ENCODE measurements at regions not wholly inside any gene's neighbourhood (a gene's known extent, or its start where the extent isn't known, plus 50 kb on each side); places are given as distances from the start of the nearest gene placed in this dataset.

DNA sequence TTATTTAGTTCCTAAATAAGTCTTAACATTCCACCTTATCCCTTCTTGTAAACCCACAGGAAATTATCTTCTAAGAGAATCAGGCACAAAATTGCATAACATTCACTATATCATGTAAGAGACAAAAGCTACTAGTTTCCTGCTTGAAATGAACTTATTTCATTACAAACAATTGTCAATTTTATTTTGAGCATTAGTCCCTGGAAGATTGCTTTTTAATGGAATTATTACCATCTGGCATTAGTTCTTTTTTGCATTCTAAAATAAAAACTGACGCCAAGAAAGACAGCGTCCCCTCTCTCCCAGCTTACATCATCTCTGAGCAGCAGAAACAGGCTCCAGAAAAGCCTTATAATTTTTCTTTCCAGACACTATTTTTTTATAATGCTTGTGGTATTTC lies 121.8 kb downstream of the NOC3L start:
- ATAC-seq (no peak), DNase-seq (ENCODE audit: low read depth, low spot score) (no peak)
- Histone ChIP-seq H3K27ac (ENCODE audit: low read depth, low read length) (no peak overlapping the region), H3K27me3 (ENCODE audit: insufficient read depth, low read length) (no peaks in the 10 kb centered on the region), H3K9me3 (ENCODE audit: control insufficient read depth in 1 of 2, insufficient read depth in 1 of 2, low read depth in 1 of 2, low read length in 2 of 2) (no peaks in the 10 kb centered on the region), H3K79me2 (ENCODE audit: insufficient read depth, low read length) (no peaks in the 10 kb centered on the region), H4K20me1 (ENCODE audit: insufficient read depth) (no peaks in the 10 kb centered on the region), H3K9ac (ENCODE audit: low read length) (no peak overlapping the region), H2AFZ (ENCODE audit: low read depth, low read length, poor library complexity, severe bottlenecking) (no peak overlapping the region), H3K4me3 (replicated peaks in 1 of 2; ENCODE audit: low read depth in 1 of 2, low read length in 2 of 2) (no peak overlapping the region), H3K4me1 (ENCODE audit: control insufficient read depth in 1 of 2, insufficient read depth in 2 of 2, low read length in 2 of 2) (peaks cover 0 to 5% of the 10 kb centered on the region in 2 experiments; a peak in 1 of 4 replicates), H3K9me2 (ENCODE audit: insufficient read depth) (no peaks in the 10 kb centered on the region), H3K4me2 (ENCODE audit: low read length) (no peak overlapping the region), H3K36me3 (ENCODE audit: control insufficient read depth in 1 of 2, insufficient read depth in 2 of 2, low read length in 2 of 2) (no peaks in the 10 kb centered on the region)
- TF ChIP-seq JUND (IDR thresholded peaks at IDR 0.05) (no peak), FOSL1 (IDR thresholded peaks at IDR 0.05; ENCODE audit: low read depth) (no peak), CBX3 (IDR thresholded peaks at IDR 0.05; ENCODE audit: low read depth) (no peak), EGR1 (IDR thresholded peaks at IDR 0.05; ENCODE audit: low read depth) (no peak), SIN3A (IDR thresholded peaks at IDR 0.05; ENCODE audit: low read depth) (no peak), RAD21 (IDR thresholded peaks at IDR 0.05; ENCODE audit: low read depth) (no peak), SRF (IDR thresholded peaks at IDR 0.05; ENCODE audit: low read depth) (no peak), SP1 (IDR thresholded peaks at IDR 0.05; ENCODE audit: low read depth) (no peak), TCF7L2 (IDR thresholded peaks at IDR 0.05; ENCODE audit: borderline replicate concordance, extremely low read depth, insufficient read depth, insufficient read length) (no peak), ZFX (IDR thresholded peaks at IDR 0.05) (no peak), ELF1 (IDR thresholded peaks at IDR 0.05; ENCODE audit: borderline replicate concordance, low read depth) (no peak)
- TF ChIP-seq, protein P1, sequence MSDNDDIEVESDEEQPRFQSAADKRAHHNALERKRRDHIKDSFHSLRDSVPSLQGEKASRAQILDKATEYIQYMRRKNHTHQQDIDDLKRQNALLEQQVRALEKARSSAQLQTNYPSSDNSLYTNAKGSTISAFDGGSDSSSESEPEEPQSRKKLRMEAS (IDR thresholded peaks at IDR 0.05): no peak
- TF ChIP-seq, protein P2, sequence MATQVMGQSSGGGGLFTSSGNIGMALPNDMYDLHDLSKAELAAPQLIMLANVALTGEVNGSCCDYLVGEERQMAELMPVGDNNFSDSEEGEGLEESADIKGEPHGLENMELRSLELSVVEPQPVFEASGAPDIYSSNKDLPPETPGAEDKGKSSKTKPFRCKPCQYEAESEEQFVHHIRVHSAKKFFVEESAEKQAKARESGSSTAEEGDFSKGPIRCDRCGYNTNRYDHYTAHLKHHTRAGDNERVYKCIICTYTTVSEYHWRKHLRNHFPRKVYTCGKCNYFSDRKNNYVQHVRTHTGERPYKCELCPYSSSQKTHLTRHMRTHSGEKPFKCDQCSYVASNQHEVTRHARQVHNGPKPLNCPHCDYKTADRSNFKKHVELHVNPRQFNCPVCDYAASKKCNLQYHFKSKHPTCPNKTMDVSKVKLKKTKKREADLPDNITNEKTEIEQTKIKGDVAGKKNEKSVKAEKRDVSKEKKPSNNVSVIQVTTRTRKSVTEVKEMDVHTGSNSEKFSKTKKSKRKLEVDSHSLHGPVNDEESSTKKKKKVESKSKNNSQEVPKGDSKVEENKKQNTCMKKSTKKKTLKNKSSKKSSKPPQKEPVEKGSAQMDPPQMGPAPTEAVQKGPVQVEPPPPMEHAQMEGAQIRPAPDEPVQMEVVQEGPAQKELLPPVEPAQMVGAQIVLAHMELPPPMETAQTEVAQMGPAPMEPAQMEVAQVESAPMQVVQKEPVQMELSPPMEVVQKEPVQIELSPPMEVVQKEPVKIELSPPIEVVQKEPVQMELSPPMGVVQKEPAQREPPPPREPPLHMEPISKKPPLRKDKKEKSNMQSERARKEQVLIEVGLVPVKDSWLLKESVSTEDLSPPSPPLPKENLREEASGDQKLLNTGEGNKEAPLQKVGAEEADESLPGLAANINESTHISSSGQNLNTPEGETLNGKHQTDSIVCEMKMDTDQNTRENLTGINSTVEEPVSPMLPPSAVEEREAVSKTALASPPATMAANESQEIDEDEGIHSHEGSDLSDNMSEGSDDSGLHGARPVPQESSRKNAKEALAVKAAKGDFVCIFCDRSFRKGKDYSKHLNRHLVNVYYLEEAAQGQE (IDR thresholded peaks at IDR 0.05; ENCODE audit: low read depth): no peak
- TF ChIP-seq, protein P3, sequence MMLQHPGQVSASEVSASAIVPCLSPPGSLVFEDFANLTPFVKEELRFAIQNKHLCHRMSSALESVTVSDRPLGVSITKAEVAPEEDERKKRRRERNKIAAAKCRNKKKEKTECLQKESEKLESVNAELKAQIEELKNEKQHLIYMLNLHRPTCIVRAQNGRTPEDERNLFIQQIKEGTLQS (IDR thresholded peaks at IDR 0.05): no peak
- TF ChIP-seq, protein P4, sequence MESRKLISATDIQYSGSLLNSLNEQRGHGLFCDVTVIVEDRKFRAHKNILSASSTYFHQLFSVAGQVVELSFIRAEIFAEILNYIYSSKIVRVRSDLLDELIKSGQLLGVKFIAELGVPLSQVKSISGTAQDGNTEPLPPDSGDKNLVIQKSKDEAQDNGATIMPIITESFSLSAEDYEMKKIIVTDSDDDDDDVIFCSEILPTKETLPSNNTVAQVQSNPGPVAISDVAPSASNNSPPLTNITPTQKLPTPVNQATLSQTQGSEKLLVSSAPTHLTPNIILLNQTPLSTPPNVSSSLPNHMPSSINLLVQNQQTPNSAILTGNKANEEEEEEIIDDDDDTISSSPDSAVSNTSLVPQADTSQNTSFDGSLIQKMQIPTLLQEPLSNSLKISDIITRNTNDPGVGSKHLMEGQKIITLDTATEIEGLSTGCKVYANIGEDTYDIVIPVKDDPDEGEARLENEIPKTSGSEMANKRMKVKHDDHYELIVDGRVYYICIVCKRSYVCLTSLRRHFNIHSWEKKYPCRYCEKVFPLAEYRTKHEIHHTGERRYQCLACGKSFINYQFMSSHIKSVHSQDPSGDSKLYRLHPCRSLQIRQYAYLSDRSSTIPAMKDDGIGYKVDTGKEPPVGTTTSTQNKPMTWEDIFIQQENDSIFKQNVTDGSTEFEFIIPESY (IDR thresholded peaks at IDR 0.05; ENCODE audit: extremely low read depth, insufficient replicate concordance, low read length): no peak
- RAD21 ChIA-PET (ENCODE audit: low non-redundant PET in 1 of 2, low total read pairs in 2 of 2, uncharacterized antibody in 2 of 2, unreplicated experiment in 2 of 2): no interaction called here
- POLR2A ChIA-PET: no interaction called here
- CTCF ChIA-PET: no interaction called here
- intact Hi-C loops (cut with micrococcal nuclease): no loop called here
- no TSS peak for BruUV-seq (replicated peaks)
